HG02840 (cell line): ENCODE measurements at regions not wholly inside any gene's neighbourhood (a gene's known extent, or its start where the extent isn't known, plus 50 kb on each side); places are given as distances from the start of the nearest gene placed in this dataset.

Experiments used
- ATAC-seq: cut with Tn5 transposase; IDR thresholded peaks from one replicate; pipeline ENCODE4 v1.9.1; 2021; ENCODE audit warnings: mild to moderate bottlenecking, moderate library complexity, moderate number of reproducible peaks; ENCODE audit not compliant: unreplicated experiment, low FRiP score

GRCh38 chr18:55869556-55870501 is 281.8 kb upstream of the TCF4 start:
- ATAC-seq: no peak

- no peak for ATAC-seq
Observed at GRCh38 chr18:55868909-55869308, 280.9 kb upstream of the TCF4 start.

GRCh38 chr18:55866886-55867285 is 278.9 kb upstream of the TCF4 start:
- no peak for ATAC-seq

- no peak for ATAC-seq
Observed at GRCh38 chr18:55866006-55866405, 278.0 kb upstream of the TCF4 start.

GRCh38 chr18:55864281-55864680 is 276.3 kb upstream of the TCF4 start:
- ATAC-seq: no peak

GRCh38 chr18:55863876-55864275 is 275.9 kb upstream of the TCF4 start:
- ATAC-seq: no peak

- no peak for ATAC-seq
Observed at GRCh38 chr18:55863391-55863706, 275.4 kb upstream of the TCF4 start.

GRCh38 chr18:55862693-55863390 is 274.9 kb upstream of the TCF4 start:
- no peak for ATAC-seq

GRCh38 chr18:55861266-55861665 is 273.3 kb upstream of the TCF4 start:
- no peak for ATAC-seq

GRCh38 chr18:55858661-55859515 is 270.9 kb upstream of the TCF4 start:
- no peak for ATAC-seq

- no peak for ATAC-seq
Observed at GRCh38 chr18:55857956-55858355, 270.0 kb upstream of the TCF4 start.

- no peak for ATAC-seq
Observed at GRCh38 chr18:55857409-55857808, 269.4 kb upstream of the TCF4 start.

GRCh38 chr18:55856679-55857078 is 268.7 kb upstream of the TCF4 start:
- ATAC-seq: no peak

GRCh38 chr18:55856229-55856628 is 268.2 kb upstream of the TCF4 start:
- no peak for ATAC-seq

- ATAC-seq: no peak
Observed at GRCh38 chr18:55853268-55853667, 265.3 kb upstream of the TCF4 start.

- ATAC-seq: no peak
Observed at GRCh38 chr18:55850904-55851303, 262.9 kb upstream of the TCF4 start.

GRCh38 chr18:55849391-55849790 is 261.4 kb upstream of the TCF4 start:
- no peak for ATAC-seq

GRCh38 chr18:55847960-55848359 is 260.0 kb upstream of the TCF4 start:
- ATAC-seq: no peak

- no peak for ATAC-seq
Observed at GRCh38 chr18:55845221-55845620, 257.2 kb upstream of the TCF4 start.

GRCh38 chr18:55844382-55844781 is 256.4 kb upstream of the TCF4 start:
- ATAC-seq: no peak

- no peak for ATAC-seq
Observed at GRCh38 chr18:55841314-55841713, 253.3 kb upstream of the TCF4 start.
